ENCODE measurements at regions not wholly inside any gene's neighbourhood (a gene's known extent, or its start where the extent isn't known, plus 50 kb on each side); places are given as distances from the start of the nearest gene placed in this dataset.

DNA sequence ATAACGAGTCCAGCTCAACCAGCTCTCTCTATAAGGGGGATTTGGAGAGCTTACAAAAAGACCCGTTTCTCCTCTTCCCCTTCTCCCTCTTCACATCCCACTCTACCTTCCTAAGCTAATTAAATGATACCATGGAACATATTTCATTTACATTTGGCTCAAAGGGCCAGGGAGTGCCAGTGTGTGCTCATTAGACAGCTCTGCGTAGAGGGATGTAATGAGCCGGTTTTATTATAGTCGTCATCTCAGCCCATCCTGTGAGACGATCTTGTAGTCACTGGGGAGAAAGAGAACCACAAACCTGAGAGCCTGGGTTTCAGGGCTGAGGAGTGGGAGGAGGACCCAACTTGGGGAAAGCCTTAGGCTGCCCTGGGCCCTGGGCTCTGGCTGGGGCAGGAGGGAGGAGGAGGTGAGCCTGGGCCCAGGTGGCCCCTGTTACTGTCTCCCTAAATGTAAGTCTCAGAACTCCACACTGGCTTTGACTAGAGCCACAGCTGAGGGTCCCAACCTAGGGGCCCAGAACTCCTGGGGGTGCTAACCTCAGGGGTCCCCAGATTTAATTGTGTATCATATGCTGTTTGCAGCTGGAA lies 354.6 kb downstream of the MATN1 start:
- TF ChIP-seq, protein P1, sequence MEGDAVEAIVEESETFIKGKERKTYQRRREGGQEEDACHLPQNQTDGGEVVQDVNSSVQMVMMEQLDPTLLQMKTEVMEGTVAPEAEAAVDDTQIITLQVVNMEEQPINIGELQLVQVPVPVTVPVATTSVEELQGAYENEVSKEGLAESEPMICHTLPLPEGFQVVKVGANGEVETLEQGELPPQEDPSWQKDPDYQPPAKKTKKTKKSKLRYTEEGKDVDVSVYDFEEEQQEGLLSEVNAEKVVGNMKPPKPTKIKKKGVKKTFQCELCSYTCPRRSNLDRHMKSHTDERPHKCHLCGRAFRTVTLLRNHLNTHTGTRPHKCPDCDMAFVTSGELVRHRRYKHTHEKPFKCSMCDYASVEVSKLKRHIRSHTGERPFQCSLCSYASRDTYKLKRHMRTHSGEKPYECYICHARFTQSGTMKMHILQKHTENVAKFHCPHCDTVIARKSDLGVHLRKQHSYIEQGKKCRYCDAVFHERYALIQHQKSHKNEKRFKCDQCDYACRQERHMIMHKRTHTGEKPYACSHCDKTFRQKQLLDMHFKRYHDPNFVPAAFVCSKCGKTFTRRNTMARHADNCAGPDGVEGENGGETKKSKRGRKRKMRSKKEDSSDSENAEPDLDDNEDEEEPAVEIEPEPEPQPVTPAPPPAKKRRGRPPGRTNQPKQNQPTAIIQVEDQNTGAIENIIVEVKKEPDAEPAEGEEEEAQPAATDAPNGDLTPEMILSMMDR (IDR thresholded peaks at IDR 0.05), result no peak
- no peak for TF ChIP-seq POLR2AphosphoS5 (IDR thresholded peaks at IDR 0.05)
- no peak for TF ChIP-seq EP300 (IDR thresholded peaks at IDR 0.05)
- no peak for TF ChIP-seq POLR2A (IDR thresholded peaks at IDR 0.05)
